H1 (cell line): ENCODE measurements at regions not wholly inside any gene's neighbourhood (a gene's known extent, or its start where the extent isn't known, plus 50 kb on each side); places are given as distances from the start of the nearest gene placed in this dataset.
A peak's percentile ranks its signal among the peaks of the same experiment; 100 is the strongest.

Experiments
- CTCF ChIA-PET: fragments of 300-600 bp; sonication (Branson Sonifier 250); formaldehyde crosslinking; loops from one replicate; lab custom pipeline; 2021; ENCODE audit not compliant: partially characterized antibody; lab: Charles Lee
- POLR2A ChIA-PET: fragments of 300-600 bp; sonication (Branson Sonifier 250); formaldehyde crosslinking; loops from one replicate; lab custom pipeline; 2021; ENCODE audit warnings: inconsistent platforms; ENCODE audit not compliant: partially characterized antibody; lab: Charles Lee
- DNase-seq, 2 experiments: peaks; one replicate each; pipeline versions ENCODE4 v3.0.0 to v3.0.0-alpha.2; 2010 to 2022; ENCODE audit warnings: low spot score in 2 of 2, low read depth in 1 of 2, mixed read lengths in 1 of 2
- FAIRE-seq: peaks from 2 replicates; lab custom pipeline; 2011; peaks lifted over from hg19 to GRCh38; lab: Jason Lieb, UNC
- H2AFZ ChIP-seq: 2 replicates; pipeline ENCODE4 v1.8.1; 2012; ENCODE audit warnings: low read length, inconsistent platforms
- H2AK5ac ChIP-seq: 2 replicates; pipeline ENCODE4 v1.6.1; 2013; ENCODE audit warnings: low read depth, low read length
- H2BK120ac ChIP-seq: replicated peaks from 2 replicates; pipeline ENCODE3; 2013; ENCODE audit warnings: low read depth, low read length, inconsistent platforms
- H2BK12ac ChIP-seq: 2 replicates; pipeline ENCODE4 v1.6.1; 2013; ENCODE audit warnings: low read depth, low read length
- H2BK15ac ChIP-seq: 2 replicates; pipeline ENCODE4 v1.6.1; 2013; ENCODE audit warnings: low read length
- H2BK20ac ChIP-seq: 2 replicates; pipeline ENCODE4 v1.6.1; 2013; ENCODE audit warnings: low read length
- H2BK5ac ChIP-seq: 2 replicates; pipeline ENCODE4 v1.6.1; 2013; ENCODE audit warnings: low read depth, low read length
- H3K14ac ChIP-seq: 2 replicates; pipeline ENCODE4 v1.6.1; 2013; ENCODE audit warnings: inconsistent platforms; ENCODE audit not compliant: insufficient read length
- H3K18ac ChIP-seq: 2 replicates; pipeline ENCODE4 v1.6.1; 2013; ENCODE audit warnings: low read length; ENCODE audit errors: extremely low read depth
- H3K23ac ChIP-seq: 2 replicates; pipeline ENCODE4 v1.6.1; 2013; ENCODE audit warnings: inconsistent platforms; ENCODE audit not compliant: insufficient read length
- H3K23me2 ChIP-seq: 2 replicates; pipeline ENCODE4 v1.6.1; 2013; ENCODE audit warnings: low read depth, low read length
- H3K27ac ChIP-seq: 2 replicates; pipeline ENCODE4 v1.6.1; 2011; ENCODE audit warnings: low read depth, low read length, inconsistent platforms
- H3K27me3 ChIP-seq, 4 experiments: replicated peaks in 1 of 4; 1 replicate in 1 of 4; 2 replicates in 3 of 4; pipeline versions ENCODE4 v1.6.1 to v1.8.1; 2011 to 2013; ENCODE audit warnings: low read length in 3 of 4, mild to moderate bottlenecking in 3 of 4, inconsistent platforms in 2 of 4, mixed read lengths in 2 of 4, moderate library complexity in 1 of 4; ENCODE audit not compliant: control insufficient read depth in 3 of 4, insufficient read depth in 3 of 4; ENCODE audit errors: extremely low read depth in 1 of 4
- H3K36me3 ChIP-seq, 4 experiments: 2 replicates each; pipeline versions ENCODE4 v1.6.1 to v1.8.1; 2011 to 2013; ENCODE audit warnings: mild to moderate bottlenecking in 4 of 4, low read length in 3 of 4, moderate library complexity in 2 of 4, control low read depth in 1 of 4, inconsistent platforms in 1 of 4; ENCODE audit not compliant: insufficient read depth in 4 of 4, control insufficient read depth in 2 of 4
- H3K4ac ChIP-seq: replicated peaks from 2 replicates; pipeline ENCODE3; 2013; ENCODE audit warnings: low read length, low read depth, mixed read lengths, inconsistent platforms; ENCODE audit not compliant: insufficient read length
- H3K4me1 ChIP-seq, 4 experiments: replicated peaks in 1 of 4; 1 replicate in 1 of 4; 2 replicates in 3 of 4; pipeline versions ENCODE4 v1.6.1 to v1.8.1; 2011 to 2013; ENCODE audit warnings: low read length in 3 of 4, inconsistent platforms in 2 of 4, mixed read lengths in 1 of 4; ENCODE audit not compliant: insufficient read depth in 4 of 4, control insufficient read depth in 3 of 4
- H3K4me2 ChIP-seq, 2 experiments: 2 replicates each; pipeline versions ENCODE4 v1.6.1 to v1.8.1; 2011 to 2013; ENCODE audit warnings: low read depth in 2 of 2, low read length in 2 of 2, control low read depth in 1 of 2, inconsistent platforms in 1 of 2, mild to moderate bottlenecking in 1 of 2; ENCODE audit not compliant: insufficient read depth in 1 of 2
- H3K4me3 ChIP-seq, 4 experiments: fragments of 200-600, 300-600 bp in 1 of 4; sonication (generic), shearing (Covaris generic), sonication (Bioruptor Twin) in 1 of 4; 2 replicates each; pipeline versions ENCODE4 v1.5.1 to v1.8.1; 2011 to 2016; ENCODE audit warnings: low read length in 4 of 4, low read depth in 3 of 4, control low read depth in 2 of 4, inconsistent platforms in 2 of 4, mild to moderate bottlenecking in 2 of 4, mixed read lengths in 1 of 4, moderate library complexity in 1 of 4; ENCODE audit not compliant: insufficient read depth in 2 of 4; ENCODE audit errors: extremely low read depth in 1 of 4
- H3K56ac ChIP-seq: replicated peaks from 2 replicates; pipeline ENCODE3; 2013; ENCODE audit warnings: low read depth, mild to moderate bottlenecking, mixed read lengths, low read length, inconsistent platforms; ENCODE audit not compliant: insufficient read length
- H3K79me1 ChIP-seq: 2 replicates; pipeline ENCODE4 v1.6.1; 2013; ENCODE audit warnings: low read depth, low read length, control low read depth
- H3K79me2 ChIP-seq, 2 experiments: 2 replicates each; pipeline versions ENCODE4 v1.6.1 to v1.8.1; 2012 to 2013; ENCODE audit warnings: low read length in 2 of 2, mild to moderate bottlenecking in 2 of 2, inconsistent platforms in 1 of 2; ENCODE audit not compliant: insufficient read depth in 2 of 2, control insufficient read depth in 1 of 2
- H3K9ac ChIP-seq, 4 experiments: replicated peaks in 1 of 4; 1 replicate in 1 of 4; 2 replicates in 3 of 4; pipeline versions ENCODE4 v1.6.1 to v1.8.1; 2011 to 2013; ENCODE audit warnings: low read depth in 3 of 4, low read length in 3 of 4, control low read depth in 2 of 4, mild to moderate bottlenecking in 2 of 4, moderate library complexity in 2 of 4, inconsistent platforms in 1 of 4; ENCODE audit errors: extremely low read depth in 1 of 4
- H3K9me3 ChIP-seq, 2 experiments: 2 replicates each; pipeline versions ENCODE4 v1.6.1 to v1.8.1; 2012 to 2013; ENCODE audit warnings: mild to moderate bottlenecking in 2 of 2, moderate library complexity in 2 of 2, control low read depth in 1 of 2, inconsistent platforms in 1 of 2, low read depth in 1 of 2, low read length in 1 of 2, mixed read lengths in 1 of 2; ENCODE audit not compliant: insufficient read depth in 2 of 2
- H4K20me1 ChIP-seq, 2 experiments: replicated peaks in 1 of 2; 2 replicates each; pipeline versions ENCODE3 to v1.8.1; 2011 to 2013; ENCODE audit warnings: inconsistent platforms in 2 of 2, low read length in 2 of 2, mild to moderate bottlenecking in 1 of 2; ENCODE audit not compliant: insufficient read depth in 2 of 2, control insufficient read depth in 1 of 2
- H4K5ac ChIP-seq: 2 replicates; pipeline ENCODE4 v1.6.1; 2013; ENCODE audit warnings: low read length, low read depth, mixed read lengths, inconsistent platforms; ENCODE audit not compliant: insufficient read length
- H4K8ac ChIP-seq: 2 replicates; pipeline ENCODE4 v1.8.0; 2013; ENCODE audit warnings: mild to moderate bottlenecking, moderate library complexity, low read length, inconsistent platforms; ENCODE audit not compliant: insufficient read depth; ENCODE audit errors: extremely low read depth
- H4K91ac ChIP-seq: replicated peaks from 2 replicates; pipeline ENCODE3; 2013; ENCODE audit warnings: low read length, mixed read lengths, inconsistent platforms; ENCODE audit not compliant: insufficient read length
- E2F6 ChIP-seq: IDR thresholded peaks from 2 replicates; pipeline ENCODE4 v1.6.1; 2012; ENCODE audit warnings: inconsistent platforms
- MAX ChIP-seq: IDR thresholded peaks from 2 replicates; pipeline ENCODE4 v1.6.1; 2012; ENCODE audit warnings: inconsistent platforms
- PHF8 ChIP-seq: fragments of 200-600 bp; sonication (generic); conservative IDR thresholded peaks from 2 replicates; pipeline ENCODE4 v1.7.1; 2012; ENCODE audit warnings: low read depth, mild to moderate bottlenecking, inconsistent platforms, low read length, moderate library complexity
- POLR2AphosphoS5 ChIP-seq: IDR thresholded peaks from 2 replicates; pipeline ENCODE4 v1.6.1; 2011; ENCODE audit warnings: low read depth, low read length
- WGBS, 2 experiments: shearing (Covaris generic) in 1 of 2; methylation state at CpG; one replicate each; pipeline versions ENCODE4 v1.1.6 to v1.1.7; 2013 to 2015; ENCODE audit warnings: low lambda C conversion rate in 2 of 2, mixed read lengths in 2 of 2, inconsistent platforms in 1 of 2, low coverage in 1 of 2, missing lambda C conversion rate in 1 of 2; ENCODE audit not compliant: insufficient replicate concordance in 2 of 2, insufficient coverage in 1 of 2, insufficient read length in 1 of 2; ENCODE audit errors: extremely low coverage in 1 of 2, missing lambda C conversion rate in 1 of 2; 5-methylcytosine and 5-hydroxymethylcytosine counted together

GRCh38 chrX:40152173-40152711, 54.5 kb upstream of the BCOR start:
- CTCF ChIA-PET = interaction anchor here (0.9 to 1.4 kb wide), 3 partner anchors 11 to 16 kb away, joined by 3 read pairs; no protein-coding TSS in a partner anchor
- POLR2A ChIA-PET = interaction anchor here (0.7 to 20.0 kb wide), 8 partner anchors 11 to 75 kb away, joined by 3 to 509 read pairs (median 4); partner anchors contain the start of gene BCOR

More at GRCh38 chrX:40152173-40152711, 54.5 kb upstream of the BCOR start:
- Histone ChIP-seq H3K4me1 (peaks cover 8 to 34% (median 21%) of the 10 kb centered on the region in 4 experiments), H3K23ac (no peak overlapping the region), H3K27ac (no peak overlapping the region), H3K27me3 (peaks cover 8 to 50% (median 41%) of the 10 kb centered on the region in 4 experiments), H3K4me3 (peak overlapping the region; percentile 36 to 86 (median 37); a peak in 6 of 8 replicates), H3K4me2 (peak overlapping the region; percentile 71 to 92), H2BK20ac (no peak overlapping the region), H2AK5ac (no peak overlapping the region), H3K79me1 (no peaks in the 10 kb centered on the region), H4K20me1 (peaks cover 0 to 5% of the 10 kb centered on the region in 2 experiments), H3K79me2 (no peaks in the 10 kb centered on the region; a peak in 1 of 4 replicates), H4K5ac (no peak overlapping the region), H2BK120ac (no peak overlapping the region), H3K9me3 (no peaks in the 10 kb centered on the region), H3K9ac (no peak overlapping the region), H3K56ac (no peak overlapping the region), H3K18ac (no peak overlapping the region), H3K36me3 (no peaks in the 10 kb centered on the region), H3K4ac (no peak overlapping the region), H2AFZ (no peak overlapping the region), H4K91ac (no peak overlapping the region), H3K23me2 (peaks cover 28% of the 10 kb centered on the region; the same call in 1 of the 2 replicates), H2BK5ac (no peak overlapping the region; the same call in 1 of the 2 replicates), H2BK12ac (no peak overlapping the region), H2BK15ac (no peak overlapping the region), H4K8ac (no peak overlapping the region; the same call in 1 of the 2 replicates), H3K14ac (no peak overlapping the region)
- FAIRE-seq (no peak), DNase-seq (peak in 1 of 2 experiments; percentile 54)
- TF ChIP-seq E2F6 (no peak), POLR2AphosphoS5 (no peak), MAX (0 out of 2 replicates have a peak, but pooled peaks have one; percentile 31), PHF8 (no peak)
- 0% methylated on average over 5 of the region's 42 CpGs; no CpG with 5 or more reads in 1 of the 2 experiments for whole genome bisulfite sequencing, 2 experiments
